NT2/D1 (cell line): ENCODE measurements at regions not wholly inside any gene's neighbourhood (a gene's known extent, or its start where the extent isn't known, plus 50 kb on each side); places are given as distances from the start of the nearest gene placed in this dataset.
"Not testable (repeated sequence)": the region's sequence is repeated elsewhere in the genome, so short reads cannot be mapped to it uniquely, and the experiment has no call there.

Experiments used
- DNase-seq: peaks from one replicate; pipeline ENCODE4 v3.0.0-alpha.2; 2011; ENCODE audit warnings: low read depth, low spot score
- H3K27me3 ChIP-seq: 2 replicates; pipeline ENCODE4 v1.6.0; 2011; ENCODE audit warnings: mild to moderate bottlenecking; ENCODE audit not compliant: insufficient read length, insufficient read depth
- H3K36me3 ChIP-seq: 2 replicates; pipeline ENCODE4 v1.6.1; 2011; ENCODE audit warnings: mild to moderate bottlenecking, low read length, mixed read lengths; ENCODE audit not compliant: insufficient read depth, insufficient read length
- H3K4me1 ChIP-seq: 2 replicates; pipeline ENCODE4 v1.5.1; 2011; ENCODE audit not compliant: insufficient read depth, insufficient read length
- H3K4me3 ChIP-seq: 2 replicates; pipeline ENCODE4 v1.5.1; 2011; ENCODE audit warnings: low read depth; ENCODE audit not compliant: insufficient read length
- H3K9ac ChIP-seq: 2 replicates; pipeline ENCODE4 v1.6.0; 2011; ENCODE audit warnings: low read depth; ENCODE audit not compliant: insufficient read length
- H3K9me3 ChIP-seq: 2 replicates; pipeline ENCODE4 v1.5.1; 2011; ENCODE audit warnings: mild to moderate bottlenecking, low read length; ENCODE audit not compliant: insufficient read depth
- SUZ12 ChIP-seq: IDR thresholded peaks from 2 replicates; pipeline ENCODE4 v1.6.1; 2011; ENCODE audit not compliant: insufficient read length, insufficient read depth; ENCODE audit errors: extremely low read depth
- YY1 ChIP-seq: IDR thresholded peaks from 2 replicates; pipeline ENCODE4 v1.6.1; 2011; ENCODE audit not compliant: insufficient read length, insufficient read depth
- ZNF274 ChIP-seq: IDR thresholded peaks from 2 replicates; pipeline ENCODE4 v1.6.1; 2011; ENCODE audit warnings: mild to moderate bottlenecking, low read depth, low read length

- not testable (repeated sequence) for H3K9me3 ChIP-seq, H3K4me1 ChIP-seq, H3K9ac ChIP-seq, H3K4me3 ChIP-seq, H3K27me3 ChIP-seq, H3K36me3 ChIP-seq
- DNase-seq, result peak; percentile 38
These were observed 217.9 kb downstream of the SPATA31A1 start for GRCh38 chr9:39573024-39574022.

GRCh38 chr9:39579000-39579399 is 223.5 kb downstream of the SPATA31A1 start:
- H3K9ac ChIP-seq, H3K4me3 ChIP-seq, DNase-seq, H3K9me3 ChIP-seq, H3K4me1 ChIP-seq, H3K27me3 ChIP-seq, H3K36me3 ChIP-seq: not testable (repeated sequence)

GRCh38 chr9:39581296-39581695 is 225.8 kb downstream of the SPATA31A1 start:
- H3K27me3 ChIP-seq, H3K4me3 ChIP-seq, H3K4me1 ChIP-seq, H3K9me3 ChIP-seq, DNase-seq, H3K9ac ChIP-seq, H3K36me3 ChIP-seq: not testable (repeated sequence)

- H3K36me3 ChIP-seq, H3K4me3 ChIP-seq, H3K4me1 ChIP-seq, DNase-seq, H3K27me3 ChIP-seq, H3K9ac ChIP-seq, H3K9me3 ChIP-seq: not testable (repeated sequence)
These were observed 227.4 kb downstream of the SPATA31A1 start for GRCh38 chr9:39582677-39583412.

- not testable (repeated sequence) for H3K27me3 ChIP-seq, H3K4me3 ChIP-seq, DNase-seq, H3K4me1 ChIP-seq, H3K36me3 ChIP-seq, H3K9me3 ChIP-seq, H3K9ac ChIP-seq
These were observed 227.9 kb downstream of the SPATA31A1 start for GRCh38 chr9:39583413-39583747.

- not testable (repeated sequence) for H3K9ac ChIP-seq, DNase-seq, H3K27me3 ChIP-seq, H3K9me3 ChIP-seq, H3K4me1 ChIP-seq, H3K4me3 ChIP-seq, H3K36me3 ChIP-seq
These were observed 229.8 kb downstream of the SPATA31A1 start for GRCh38 chr9:39585233-39585632.

- no peak for DNase-seq
- H3K4me3 ChIP-seq, result no peak overlapping the region
- no peaks in the 10 kb centered on the region for H3K4me1 ChIP-seq
- no peak overlapping the region for H3K9ac ChIP-seq
- H3K27me3 ChIP-seq, result no peaks in the 10 kb centered on the region
- TF ChIP-seq SUZ12, result no peak
- TF ChIP-seq ZNF274, result no peak
- TF ChIP-seq YY1, result no peak
- no peaks in the 10 kb centered on the region for H3K36me3 ChIP-seq
- H3K9me3 ChIP-seq, result no peaks in the 10 kb centered on the region
These were observed 232.5 kb downstream of the SPATA31A1 start for GRCh38 chr9:39587844-39588499.
